Type B pancreatic cell (in vitro differentiated cells): ENCODE measurements at regions not wholly inside any gene's neighbourhood (a gene's known extent, or its start where the extent isn't known, plus 50 kb on each side); places are given as distances from the start of the nearest gene placed in this dataset.

Experiments used
- DNase-seq: peaks from one replicate; pipeline ENCODE4 v3.0.0; 2021; ENCODE audit warnings: mixed read lengths; ENCODE audit not compliant: unreplicated experiment; ENCODE audit errors: extremely low spot score
- H3K27ac Mint-ChIP-seq: 2 replicates; pipeline ENCODE4 v1.8.0; 2021; ENCODE audit warnings: mild to moderate bottlenecking, mixed read lengths
- H3K27me3 Mint-ChIP-seq: 2 replicates; pipeline ENCODE4 v1.8.0; 2021; ENCODE audit warnings: mixed read lengths
- H3K36me3 Mint-ChIP-seq: 2 replicates; pipeline ENCODE4 v1.8.0; 2021; ENCODE audit warnings: mixed read lengths
- H3K4me1 Mint-ChIP-seq: one replicate; pipeline ENCODE4 v1.8.0; 2021; ENCODE audit warnings: mixed read lengths; ENCODE audit not compliant: unreplicated experiment
- H3K4me3 Mint-ChIP-seq: 2 replicates; pipeline ENCODE4 v1.8.0; 2021; ENCODE audit warnings: mild to moderate bottlenecking, mixed read lengths
- H3K9me3 Mint-ChIP-seq: 2 replicates; pipeline ENCODE4 v1.8.0; 2021; ENCODE audit warnings: mixed read lengths
- CTCF ChIP-seq: fragments of 200-600 bp; sonication (generic); conservative IDR thresholded peaks from 2 replicates; pipeline ENCODE4 v1.5.0; 2021; ENCODE audit warnings: antibody characterized with exemption, mild to moderate bottlenecking

GRCh38 chr6:94600636-94601035, 976.7 kb upstream of the MANEA start:
- Mint-ChIP-seq H3K4me1 (no peaks in the 10 kb centered on the region), H3K9me3 (no peaks in the 10 kb centered on the region), H3K36me3 (no peaks in the 10 kb centered on the region), H3K27me3 (no peaks in the 10 kb centered on the region), H3K27ac (no peak overlapping the region), H3K4me3 (no peak overlapping the region)
- no peak for TF ChIP-seq CTCF
- DNase-seq: no peak

- TF ChIP-seq CTCF: no peak
- Mint-ChIP-seq H3K9me3 (no peaks in the 10 kb centered on the region), H3K27ac (no peak overlapping the region), H3K4me1 (no peaks in the 10 kb centered on the region), H3K36me3 (no peaks in the 10 kb centered on the region), H3K4me3 (no peak overlapping the region), H3K27me3 (no peaks in the 10 kb centered on the region)
- no peak for DNase-seq
Observed at GRCh38 chr6:94597487-94597886, 979.8 kb upstream of the MANEA start.

- Mint-ChIP-seq H3K27me3 (no peaks in the 10 kb centered on the region), H3K27ac (no peak overlapping the region)
Observed at GRCh38 chr6:94590416-94590815, 986.9 kb upstream of the MANEA start.

GRCh38 chr6:94588301-94588700, 989.0 kb upstream of the MANEA start:
- Mint-ChIP-seq H3K9me3 (no peaks in the 10 kb centered on the region), H3K36me3 (no peaks in the 10 kb centered on the region), H3K27me3 (no peaks in the 10 kb centered on the region), H3K4me1 (no peaks in the 10 kb centered on the region), H3K27ac (no peak overlapping the region), H3K4me3 (no peak overlapping the region)
- TF ChIP-seq CTCF: no peak
- DNase-seq: no peak

More at GRCh38 chr6:94590416-94590815, 986.9 kb upstream of the MANEA start:
- DNase-seq: no peak
- no peak for TF ChIP-seq CTCF
- no peak overlapping the region for H3K4me3 Mint-ChIP-seq
- H3K4me1 Mint-ChIP-seq: no peaks in the 10 kb centered on the region
- no peaks in the 10 kb centered on the region for H3K36me3 Mint-ChIP-seq
- H3K9me3 Mint-ChIP-seq: no peaks in the 10 kb centered on the region

- no peak for DNase-seq
- Mint-ChIP-seq H3K36me3 (no peaks in the 10 kb centered on the region), H3K27me3 (no peaks in the 10 kb centered on the region), H3K27ac (no peak overlapping the region), H3K4me3 (no peak overlapping the region), H3K9me3 (no peaks in the 10 kb centered on the region), H3K4me1 (no peaks in the 10 kb centered on the region)
- TF ChIP-seq CTCF: no peak
Observed at GRCh38 chr6:94584211-94584610, 993.1 kb upstream of the MANEA start.

GRCh38 chr6:94570581-94570980, 1006.8 kb upstream of the MANEA start:
- Mint-ChIP-seq H3K27ac (no peak overlapping the region), H3K4me3 (no peak overlapping the region), H3K36me3 (no peaks in the 10 kb centered on the region), H3K4me1 (no peaks in the 10 kb centered on the region), H3K9me3 (no peaks in the 10 kb centered on the region), H3K27me3 (no peaks in the 10 kb centered on the region)
- no peak for TF ChIP-seq CTCF
- no peak for DNase-seq
